K562 (cell line): ENCODE measurements at regions not wholly inside any gene's neighbourhood (a gene's known extent, or its start where the extent isn't known, plus 50 kb on each side); places are given as distances from the start of the nearest gene placed in this dataset.

ENCODE experiments used
- ATAC-seq: fragments of 200-7000 bp; cut with Tn5 transposase; 3 replicates; pipeline ENCODE4 v1.9.1; 2020; ENCODE audit warnings: moderate library complexity
- BruUV-seq: library from RNA; stranded (reverse); fragments of 400-500 nt; replicated peaks from 2 replicates; lab custom pipeline; 2021; lab: Mats Ljungman, UMichigan
- CTCF ChIA-PET: fragments of 300-600 bp; formaldehyde crosslinking; extraction: SDS; loops from one replicate; lab custom pipeline; 2021; ENCODE audit warnings: low intra/inter-chr PET ratio; lab: Yijun Ruan, JAX
- POLR2A ChIA-PET: fragments of 300-600, 350-650 bp; sonication (Branson Sonifier 250); formaldehyde crosslinking; extraction: SDS; loops from one replicate; lab custom pipeline; 2021; ENCODE audit warnings: antibody characterized with exemption, inconsistent platforms; lab: Yijun Ruan, JAX
- DNase-seq, 4 experiments: peaks; one replicate each; pipeline versions ENCODE4 v3.0.0 to v3.0.0-alpha.2; 2011 to 2018; ENCODE audit warnings: low spot score in 3 of 4, mixed read lengths in 3 of 4; ENCODE audit errors: extremely low read depth in 1 of 4
- FAIRE-seq: peaks from 2 replicates; lab custom pipeline; 2011; peaks lifted over from hg19 to GRCh38; lab: Jason Lieb, UNC
- H2AFZ ChIP-seq: 2 replicates; pipeline ENCODE4 v1.6.0; 2011; ENCODE audit warnings: low read depth, low read length, control low read depth, inconsistent platforms
- H3K27ac ChIP-seq: fragments of 200-600 bp; 3 replicates; pipeline ENCODE4 v1.8.0; 2011; ENCODE audit warnings: low read depth, mild to moderate bottlenecking, control low read depth, inconsistent platforms, low read length, moderate library complexity, mixed read lengths; ENCODE audit errors: extremely low read depth
- H3K27me3 ChIP-seq, 2 experiments: fragments of 300-600 bp in 1 of 2; 2 replicates in 1 of 2; 3 replicates in 1 of 2; pipeline versions ENCODE4 v1.6.0 to v1.8.0; 2011; ENCODE audit warnings: inconsistent platforms in 2 of 2, low read length in 2 of 2, mild to moderate bottlenecking in 1 of 2, mixed read lengths in 1 of 2, moderate library complexity in 1 of 2; ENCODE audit not compliant: control insufficient read depth in 2 of 2, insufficient read depth in 2 of 2
- H3K36me3 ChIP-seq: fragments of 300-600 bp; 3 replicates; pipeline ENCODE4 v1.8.0; 2011; ENCODE audit warnings: mild to moderate bottlenecking, low read length, inconsistent platforms; ENCODE audit not compliant: control insufficient read depth, insufficient read depth
- H3K4me1 ChIP-seq, 2 experiments: fragments of 200-600 bp in 1 of 2; replicated peaks in 1 of 2; 2 replicates in 1 of 2; 3 replicates in 1 of 2; pipeline versions ENCODE4 v1.5.1 to v1.8.0; 2011; ENCODE audit warnings: inconsistent platforms in 2 of 2, low read length in 2 of 2, mild to moderate bottlenecking in 1 of 2, mixed read lengths in 1 of 2, moderate library complexity in 1 of 2; ENCODE audit not compliant: control insufficient read depth in 2 of 2, insufficient read depth in 2 of 2
- H3K4me2 ChIP-seq: 2 replicates; pipeline ENCODE4 v1.6.1; 2011; ENCODE audit warnings: low read length, control low read depth, inconsistent platforms, mixed read lengths; ENCODE audit not compliant: insufficient read depth
- H3K4me3 ChIP-seq: fragments of 200-600 bp; sonication (generic), shearing (Covaris generic); 2 replicates; pipeline ENCODE4 v1.5.1; 2016; ENCODE audit warnings: control low read depth, inconsistent platforms
- H3K79me2 ChIP-seq: fragments of 200-600 bp; 3 replicates; pipeline ENCODE4 v1.8.0; 2011; ENCODE audit warnings: low read length, inconsistent platforms; ENCODE audit not compliant: control insufficient read depth, insufficient read depth
- H3K9ac ChIP-seq, 2 experiments: 2 replicates each; pipeline versions ENCODE4 v1.6.0 to v1.6.1; 2011; ENCODE audit warnings: low read depth in 2 of 2, low read length in 2 of 2, control low read depth in 1 of 2, inconsistent platforms in 1 of 2, mild to moderate bottlenecking in 1 of 2, mixed read lengths in 1 of 2; ENCODE audit not compliant: insufficient read depth in 1 of 2
- H3K9me1 ChIP-seq: one replicate; pipeline ENCODE4 v1.6.0; 2011; ENCODE audit warnings: inconsistent platforms, mild to moderate bottlenecking, low read length, moderate library complexity; ENCODE audit not compliant: control insufficient read depth, insufficient read depth
- H3K9me3 ChIP-seq: replicated peaks from 2 replicates; pipeline ENCODE4 v1.5.1; 2011; ENCODE audit warnings: low read depth, low read length, inconsistent platforms; ENCODE audit not compliant: control insufficient read depth, insufficient read depth
- H4K20me1 ChIP-seq: replicated peaks from 2 replicates; pipeline ENCODE4 v1.6.1; 2011; ENCODE audit warnings: low read length, inconsistent platforms, mixed read lengths; ENCODE audit not compliant: control insufficient read depth, insufficient read depth
- BMI1 ChIP-seq: fragments of 150-350 bp; IDR thresholded peaks from 2 replicates; pipeline ENCODE4 v1.6.1; 2014; ENCODE audit warnings: low read length
- FOXK1 ChIP-seq: sonication (generic); formaldehyde crosslinking; IDR thresholded peaks from 2 replicates; pipeline ENCODE4 v1.8.0; 2022; ENCODE audit warnings: missing genetic modification reagents, mild to moderate bottlenecking, borderline replicate concordance
- GTF2B ChIP-seq: IDR thresholded peaks from 2 replicates; pipeline ENCODE4 v1.6.1; 2011; ENCODE audit not compliant: insufficient read length; ENCODE audit errors: extremely low read depth
- MAX ChIP-seq: sonication (generic); formaldehyde crosslinking; IDR thresholded peaks from 2 replicates; pipeline ENCODE4 v1.9.0; 2022; ENCODE audit warnings: mild to moderate bottlenecking, missing genetic modification reagents
- MXD1 ChIP-seq: fragments of 250-450 bp; sonication (Bioruptor Pico); IDR thresholded peaks from 2 replicates; pipeline ENCODE4 v1.8.0; 2021; ENCODE audit warnings: borderline replicate concordance, mild to moderate bottlenecking, moderate library complexity; ENCODE audit not compliant: poor library complexity, severe bottlenecking
- NR0B1 ChIP-seq: fragments of 450-650 bp; IDR thresholded peaks from one replicate; pipeline ENCODE4 v1.6.1; 2018; ENCODE audit warnings: mild to moderate bottlenecking, moderate library complexity; ENCODE audit not compliant: partially characterized antibody
- SMAD3 ChIP-seq: fragments of 450-650 bp; formaldehyde crosslinking; conservative IDR thresholded peaks from 2 replicates; pipeline ENCODE4 v1.4.0; 2020; ENCODE audit warnings: mild to moderate bottlenecking
- TAF15 ChIP-seq: fragments of 200-400 bp; formaldehyde crosslinking; IDR thresholded peaks from 2 replicates; pipeline ENCODE4 v1.6.1; 2017; ENCODE audit warnings: mild to moderate bottlenecking, low read depth, low read length, moderate library complexity
- ZNF253 ChIP-seq: fragments of 250-450 bp; sonication (Bioruptor Pico); conservative IDR thresholded peaks from 2 replicates; pipeline ENCODE4 v1.6.1; 2021; ENCODE audit warnings: mild to moderate bottlenecking
- WGBS: fragments of 100-300 bp; shearing (Covaris generic); methylation state at CpG from one replicate; pipeline ENCODE4 v1.1.6; 2016; ENCODE audit warnings: low coverage, mixed read lengths; ENCODE audit not compliant: insufficient coverage; ENCODE audit errors: missing lambda C conversion rate; 5-methylcytosine and 5-hydroxymethylcytosine counted together
- in situ Hi-C: fragments of 300-500 bp; cut with MboI; formaldehyde crosslinking; loops from 4 replicates; pipeline ENCODE4 v1.15.0; 2018; ENCODE audit warnings: inconsistent platforms, mixed read lengths
- intact Hi-C: fragments of 100-400 bp; cut with micrococcal nuclease; formaldehyde crosslinking; loops from 2 replicates; pipeline ENCODE4 v1.14.2; 2022
- TF ChIP-seq, protein P1 (sequence below): fragments of 200-800 bp; sonication (Bioruptor generic); IDR thresholded peaks from 2 replicates; pipeline ENCODE4 v1.6.1; 2017; ENCODE audit warnings: missing genetic modification characterization, missing compliant biosample characterization
- TF ChIP-seq, protein P2 (sequence below), 2 experiments: fragments of 200-800 bp in 1 of 2; sonication (Bioruptor generic) in 1 of 2; sonication (generic) in 1 of 2; formaldehyde crosslinking in 1 of 2; IDR thresholded peaks in 1 of 2; conservative IDR thresholded peaks in 1 of 2; 2 replicates each; pipeline versions ENCODE4 v1.5.0 to v1.6.1; 2016 to 2020; ENCODE audit warnings: missing compliant biosample characterization in 1 of 2, missing genetic modification characterization in 1 of 2, missing genetic modification reagents in 1 of 2
- TF ChIP-seq, protein P3 (sequence below): sonication (generic); formaldehyde crosslinking; IDR thresholded peaks from 2 replicates; pipeline ENCODE4 v1.5.0; 2020; ENCODE audit warnings: missing genetic modification reagents

DNA sequence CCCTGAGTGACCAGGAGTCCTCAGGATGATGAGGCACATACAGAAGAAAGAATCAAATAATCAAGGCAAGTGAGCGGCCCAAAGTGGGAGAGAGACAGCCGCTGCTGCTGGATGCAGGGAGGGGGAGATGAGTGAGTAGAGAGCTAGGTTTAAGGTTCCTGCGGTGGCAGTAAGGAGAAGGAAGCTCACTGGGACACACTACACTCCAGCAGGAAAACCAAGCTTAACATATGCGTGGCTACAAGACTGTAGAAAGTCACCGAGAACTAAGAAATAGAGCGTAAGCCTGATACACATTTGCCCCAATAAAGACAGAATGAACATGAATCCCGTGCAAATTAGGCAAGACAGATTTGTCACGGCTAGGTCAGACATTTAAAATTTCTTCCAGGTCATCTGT lies 470.2 kb downstream of the KDM4C start:
- BruUV-seq: no TSS peak
- Histone ChIP-seq H3K4me1 (no peaks in the 10 kb centered on the region), H3K4me2 (no peak overlapping the region), H3K4me3 (no peak overlapping the region), H2AFZ (no peak overlapping the region), H3K36me3 (no peaks in the 10 kb centered on the region), H4K20me1 (no peaks in the 10 kb centered on the region), H3K9me3 (no peaks in the 10 kb centered on the region), H3K9me1 (no peaks in the 10 kb centered on the region), H3K9ac (no peak overlapping the region), H3K27me3 (peaks cover 0 to 16% of the 10 kb centered on the region in 2 experiments; a peak in 2 of 5 replicates), H3K79me2 (no peaks in the 10 kb centered on the region), H3K27ac (no peak overlapping the region)
- intact Hi-C loops: no loop called here
- POLR2A ChIA-PET: no interaction called here
- 0% methylated on average over 6 of the region's 8 CpGs for WGBS
- in situ Hi-C loops: no loop called here
- TF ChIP-seq, protein P1, sequence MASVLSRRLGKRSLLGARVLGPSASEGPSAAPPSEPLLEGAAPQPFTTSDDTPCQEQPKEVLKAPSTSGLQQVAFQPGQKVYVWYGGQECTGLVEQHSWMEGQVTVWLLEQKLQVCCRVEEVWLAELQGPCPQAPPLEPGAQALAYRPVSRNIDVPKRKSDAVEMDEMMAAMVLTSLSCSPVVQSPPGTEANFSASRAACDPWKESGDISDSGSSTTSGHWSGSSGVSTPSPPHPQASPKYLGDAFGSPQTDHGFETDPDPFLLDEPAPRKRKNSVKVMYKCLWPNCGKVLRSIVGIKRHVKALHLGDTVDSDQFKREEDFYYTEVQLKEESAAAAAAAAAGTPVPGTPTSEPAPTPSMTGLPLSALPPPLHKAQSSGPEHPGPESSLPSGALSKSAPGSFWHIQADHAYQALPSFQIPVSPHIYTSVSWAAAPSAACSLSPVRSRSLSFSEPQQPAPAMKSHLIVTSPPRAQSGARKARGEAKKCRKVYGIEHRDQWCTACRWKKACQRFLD (CRISPR knock-in tag): no peak
- TF ChIP-seq, protein P2, sequence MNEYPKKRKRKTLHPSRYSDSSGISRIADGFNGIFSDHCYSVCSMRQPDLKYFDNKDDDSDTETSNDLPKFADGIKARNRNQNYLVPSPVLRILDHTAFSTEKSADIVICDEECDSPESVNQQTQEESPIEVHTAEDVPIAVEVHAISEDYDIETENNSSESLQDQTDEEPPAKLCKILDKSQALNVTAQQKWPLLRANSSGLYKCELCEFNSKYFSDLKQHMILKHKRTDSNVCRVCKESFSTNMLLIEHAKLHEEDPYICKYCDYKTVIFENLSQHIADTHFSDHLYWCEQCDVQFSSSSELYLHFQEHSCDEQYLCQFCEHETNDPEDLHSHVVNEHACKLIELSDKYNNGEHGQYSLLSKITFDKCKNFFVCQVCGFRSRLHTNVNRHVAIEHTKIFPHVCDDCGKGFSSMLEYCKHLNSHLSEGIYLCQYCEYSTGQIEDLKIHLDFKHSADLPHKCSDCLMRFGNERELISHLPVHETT (CRISPR knock-in tag; conservative IDR thresholded peaks at IDR 0.05 in 1 of 2, IDR thresholded peaks at IDR 0.05 in 1 of 2): no peak
- TF ChIP-seq TAF15 (no peak), ZNF253 (CRISPR knock-in tag) (no peak), GTF2B (no peak), FOXK1 (CRISPR knock-in tag) (no peak), MXD1 (no peak), NR0B1 (no peak), SMAD3 (CRISPR knock-in tag) (no peak), MAX (CRISPR knock-in tag) (no peak), BMI1 (no peak)
- TF ChIP-seq, protein P3, sequence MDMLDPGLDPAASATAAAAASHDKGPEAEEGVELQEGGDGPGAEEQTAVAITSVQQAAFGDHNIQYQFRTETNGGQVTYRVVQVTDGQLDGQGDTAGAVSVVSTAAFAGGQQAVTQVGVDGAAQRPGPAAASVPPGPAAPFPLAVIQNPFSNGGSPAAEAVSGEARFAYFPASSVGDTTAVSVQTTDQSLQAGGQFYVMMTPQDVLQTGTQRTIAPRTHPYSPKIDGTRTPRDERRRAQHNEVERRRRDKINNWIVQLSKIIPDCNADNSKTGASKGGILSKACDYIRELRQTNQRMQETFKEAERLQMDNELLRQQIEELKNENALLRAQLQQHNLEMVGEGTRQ (CRISPR knock-in tag): no peak
- no peak for DNase-seq
- CTCF ChIA-PET: no interaction called here
- no peak for ATAC-seq
- FAIRE-seq: no peak
